ENCODE measurements at regions not wholly inside any gene's neighbourhood (a gene's known extent, or its start where the extent isn't known, plus 50 kb on each side); places are given as distances from the start of the nearest gene placed in this dataset.

GRCh38 chr5:176169393-176170063 lies 68.7 kb upstream of the SIMC1 start:
- no peaks in the 10 kb centered on the region for H3K27me3 ChIP-seq (replicated peaks; ENCODE audit: insufficient read depth)
- 55% methylated on average over 3 of the region's 3 CpGs for WGBS
- H3K9me3 ChIP-seq, result no peaks in the 10 kb centered on the region
- no peaks in the 10 kb centered on the region for H3K4me1 ChIP-seq (replicated peaks)
- no peak for DNase-seq (ENCODE audit: low spot score)
- no peak overlapping the region for H3K27ac ChIP-seq
- no peaks in the 10 kb centered on the region for H3K36me3 ChIP-seq
- TF ChIP-seq POLR2AphosphoS5 (IDR thresholded peaks at IDR 0.05) (no peak), CTCF (IDR thresholded peaks at IDR 0.05) (no peak), POLR2A (IDR thresholded peaks at IDR 0.05) (no peak)
- no peak overlapping the region for H3K4me3 ChIP-seq
- intact Hi-C loops (cut with DNase I), result no loop called here

- Histone ChIP-seq H3K4me1 (replicated peaks) (no peaks in the 10 kb centered on the region), H3K9me3 (no peaks in the 10 kb centered on the region), H3K36me3 (no peaks in the 10 kb centered on the region), H3K27me3 (replicated peaks; ENCODE audit: insufficient read depth) (no peaks in the 10 kb centered on the region), H3K4me3 (no peak overlapping the region), H3K27ac (no peak overlapping the region)
- TF ChIP-seq CTCF (IDR thresholded peaks at IDR 0.05) (no peak), POLR2A (IDR thresholded peaks at IDR 0.05) (no peak), POLR2AphosphoS5 (IDR thresholded peaks at IDR 0.05) (no peak)
- DNase-seq (ENCODE audit: low spot score), result no peak
- intact Hi-C loops (cut with DNase I), result no loop called here
- WGBS, result 19% methylated on average over 2 of the region's 2 CpGs
Measured at GRCh38 chr5:176170084-176170483, 68.1 kb upstream of the SIMC1 start.

- no peaks in the 10 kb centered on the region for H3K36me3 ChIP-seq
- no peaks in the 10 kb centered on the region for H3K4me1 ChIP-seq (replicated peaks)
- no peak for DNase-seq (ENCODE audit: low spot score)
- intact Hi-C loops (cut with DNase I), result no loop called here
- H3K4me3 ChIP-seq, result no peak overlapping the region
- no peak overlapping the region for H3K27ac ChIP-seq
- H3K27me3 ChIP-seq (replicated peaks; ENCODE audit: insufficient read depth), result no peaks in the 10 kb centered on the region
- no peaks in the 10 kb centered on the region for H3K9me3 ChIP-seq
- WGBS, result 75% methylated on average over 11 of the region's 11 CpGs
- TF ChIP-seq CTCF (IDR thresholded peaks at IDR 0.05), result no peak
- no peak for TF ChIP-seq POLR2AphosphoS5 (IDR thresholded peaks at IDR 0.05)
- no peak for TF ChIP-seq POLR2A (IDR thresholded peaks at IDR 0.05)
Measured at GRCh38 chr5:176171171-176171760, 67.0 kb upstream of the SIMC1 start.

- no peaks in the 10 kb centered on the region for H3K36me3 ChIP-seq
- H3K4me1 ChIP-seq (replicated peaks), result no peaks in the 10 kb centered on the region
- no peaks in the 10 kb centered on the region for H3K27me3 ChIP-seq (replicated peaks; ENCODE audit: insufficient read depth)
- H3K27ac ChIP-seq, result no peak overlapping the region
- DNase-seq (ENCODE audit: low spot score), result no peak
- intact Hi-C loops (cut with DNase I), result no loop called here
- TF ChIP-seq POLR2AphosphoS5 (IDR thresholded peaks at IDR 0.05) (no peak), CTCF (IDR thresholded peaks at IDR 0.05) (no peak), POLR2A (IDR thresholded peaks at IDR 0.05) (no peak)
- H3K9me3 ChIP-seq, result no peaks in the 10 kb centered on the region
- WGBS, result 63% methylated on average over 7 of the region's 7 CpGs
- no peak overlapping the region for H3K4me3 ChIP-seq
Measured at GRCh38 chr5:176172246-176172645, 66.0 kb upstream of the SIMC1 start.

GRCh38 chr5:176173647-176174046 lies 64.6 kb upstream of the SIMC1 start:
- intact Hi-C loops (cut with DNase I), result no loop called here
- DNase-seq (ENCODE audit: low spot score), result no peak
- no peaks in the 10 kb centered on the region for H3K36me3 ChIP-seq
- TF ChIP-seq CTCF (IDR thresholded peaks at IDR 0.05) (no peak), POLR2AphosphoS5 (IDR thresholded peaks at IDR 0.05) (no peak), POLR2A (IDR thresholded peaks at IDR 0.05) (no peak)
- 73% methylated on average over 7 of the region's 7 CpGs for WGBS
- no peaks in the 10 kb centered on the region for H3K4me1 ChIP-seq (replicated peaks)
- no peaks in the 10 kb centered on the region for H3K9me3 ChIP-seq
- H3K4me3 ChIP-seq, result no peak overlapping the region
- no peak overlapping the region for H3K27ac ChIP-seq
- H3K27me3 ChIP-seq (replicated peaks; ENCODE audit: insufficient read depth), result no peaks in the 10 kb centered on the region
